ENCODE measurements at regions not wholly inside any gene's neighbourhood (a gene's known extent, or its start where the extent isn't known, plus 50 kb on each side); places are given as distances from the start of the nearest gene placed in this dataset.
A peak's percentile ranks its signal among the peaks of the same experiment; 100 is the strongest.

DNA sequence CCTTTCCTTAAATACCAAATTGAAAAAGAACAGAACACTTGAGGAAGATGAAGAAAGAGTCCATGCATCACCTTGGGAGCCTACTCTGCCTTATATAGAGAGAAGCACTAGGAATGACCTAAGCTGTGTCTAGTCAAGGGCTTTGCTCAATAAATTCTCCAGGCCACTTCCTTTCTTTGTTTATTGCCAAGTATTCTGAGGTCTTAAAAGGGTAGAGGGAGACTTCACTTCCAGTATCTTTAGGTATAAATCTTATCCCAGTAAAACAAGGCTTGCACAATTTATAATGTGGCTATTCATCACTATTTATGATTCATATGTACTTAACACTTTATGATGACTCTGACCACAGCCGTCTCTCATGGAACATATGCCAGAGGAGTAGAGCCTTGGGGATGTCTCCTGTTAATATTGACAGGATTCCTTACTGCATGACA lies 85.1 kb upstream of the ARHGAP5 start:
- Histone ChIP-seq H3K4me3 (no peak overlapping the region), H3K27ac (no peak overlapping the region), H3K9me3 (no peaks in the 10 kb centered on the region), H3K36me3 (no peaks in the 10 kb centered on the region), H3K27me3 (no peaks in the 10 kb centered on the region), H3K4me1 (peaks cover 35 to 36% of the 10 kb centered on the region in 2 donors)
- intact Hi-C loops (cut with DNase I; ENCODE audit: low total_unique reads) (loop anchor here (5.0 kb wide), 1 partner anchor 60 kb away; no protein-coding TSS in a partner anchor), in situ Hi-C loops (cut with MboI; ENCODE audit: low sequenced_read_pairs in 4 of 4) (no loop called here)
- DNase-seq (no peak), ATAC-seq (peak in 1 of 2 donors; percentile 53)
- TF ChIP-seq POLR2A (IDR thresholded peaks at IDR 0.05) = no peak
- TF ChIP-seq, protein P1, sequence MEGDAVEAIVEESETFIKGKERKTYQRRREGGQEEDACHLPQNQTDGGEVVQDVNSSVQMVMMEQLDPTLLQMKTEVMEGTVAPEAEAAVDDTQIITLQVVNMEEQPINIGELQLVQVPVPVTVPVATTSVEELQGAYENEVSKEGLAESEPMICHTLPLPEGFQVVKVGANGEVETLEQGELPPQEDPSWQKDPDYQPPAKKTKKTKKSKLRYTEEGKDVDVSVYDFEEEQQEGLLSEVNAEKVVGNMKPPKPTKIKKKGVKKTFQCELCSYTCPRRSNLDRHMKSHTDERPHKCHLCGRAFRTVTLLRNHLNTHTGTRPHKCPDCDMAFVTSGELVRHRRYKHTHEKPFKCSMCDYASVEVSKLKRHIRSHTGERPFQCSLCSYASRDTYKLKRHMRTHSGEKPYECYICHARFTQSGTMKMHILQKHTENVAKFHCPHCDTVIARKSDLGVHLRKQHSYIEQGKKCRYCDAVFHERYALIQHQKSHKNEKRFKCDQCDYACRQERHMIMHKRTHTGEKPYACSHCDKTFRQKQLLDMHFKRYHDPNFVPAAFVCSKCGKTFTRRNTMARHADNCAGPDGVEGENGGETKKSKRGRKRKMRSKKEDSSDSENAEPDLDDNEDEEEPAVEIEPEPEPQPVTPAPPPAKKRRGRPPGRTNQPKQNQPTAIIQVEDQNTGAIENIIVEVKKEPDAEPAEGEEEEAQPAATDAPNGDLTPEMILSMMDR (IDR thresholded peaks at IDR 0.05 in 4 of 5, conservative IDR thresholded peaks at IDR 0.05 in 1 of 5) = no peak

DNA sequence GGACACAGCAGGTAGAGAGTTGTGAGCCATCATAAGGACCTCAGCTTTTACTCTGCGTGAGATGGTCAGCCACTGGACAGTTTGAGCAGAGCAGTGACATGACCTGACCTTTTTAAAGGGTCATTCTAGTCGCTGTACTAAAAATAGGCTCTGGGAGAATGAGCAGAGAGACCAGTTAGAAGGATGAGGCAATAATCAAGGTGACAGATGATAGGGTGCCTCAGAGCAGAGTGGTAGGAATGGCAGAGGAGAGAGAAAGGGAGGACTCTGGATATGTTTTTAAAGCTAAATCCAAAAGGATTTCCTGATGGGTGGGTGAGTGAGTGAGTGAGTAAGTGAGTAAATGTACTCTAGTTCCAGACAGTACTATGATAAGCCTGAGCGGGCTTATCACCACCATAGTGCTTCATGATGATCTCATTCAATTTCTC lies 83.6 kb upstream of the ARHGAP5 start:
- DNase-seq = peak in 1 of 2 donors; percentile 27
- Histone ChIP-seq H3K27ac (peak overlapping the region in 3 of 4 donors; percentile 12 to 64 (median 54)), H3K9me3 (no peaks in the 10 kb centered on the region), H3K27me3 (no peaks in the 10 kb centered on the region), H3K36me3 (no peaks in the 10 kb centered on the region), H3K4me1 (peaks cover 36 to 47% of the 10 kb centered on the region in 2 donors), H3K4me3 (no peak overlapping the region)
- TF ChIP-seq, protein P1 (IDR thresholded peaks at IDR 0.05 in 4 of 5, conservative IDR thresholded peaks at IDR 0.05 in 1 of 5) = no peak
- TF ChIP-seq POLR2A (IDR thresholded peaks at IDR 0.05) = no peak
- in situ Hi-C loops (cut with MboI; ENCODE audit: low sequenced_read_pairs in 4 of 4) = no loop called here
- ATAC-seq = peak; percentile 75 to 98
- intact Hi-C loops (cut with DNase I; ENCODE audit: low total_unique reads) = loop anchor here (5.0 kb wide), 1 partner anchor 61 kb away; no protein-coding TSS in a partner anchor

- intact Hi-C loops (cut with DNase I; ENCODE audit: low total_unique reads) = loop anchor here (5.0 kb wide), 1 partner anchor 62 kb away; no protein-coding TSS in a partner anchor
- H3K4me1 ChIP-seq = peaks cover 36 to 47% of the 10 kb centered on the region in 2 donors
- H3K27me3 ChIP-seq = no peaks in the 10 kb centered on the region
- TF ChIP-seq, protein P1 (IDR thresholded peaks at IDR 0.05 in 4 of 5, conservative IDR thresholded peaks at IDR 0.05 in 1 of 5) = no peak
- TF ChIP-seq POLR2A (IDR thresholded peaks at IDR 0.05) = no peak
- in situ Hi-C loops (cut with MboI; ENCODE audit: low sequenced_read_pairs in 4 of 4) = no loop called here
- DNase-seq (no peak), ATAC-seq (no peak)
- peak overlapping the region in 3 of 4 donors; percentile 15 to 64 (median 54) for H3K27ac ChIP-seq
- no peaks in the 10 kb centered on the region for H3K36me3 ChIP-seq
- no peaks in the 10 kb centered on the region for H3K9me3 ChIP-seq
- no peak overlapping the region for H3K4me3 ChIP-seq
Measured at GRCh38 chr14:31994391-31995033, 82.6 kb upstream of the ARHGAP5 start.

DNA sequence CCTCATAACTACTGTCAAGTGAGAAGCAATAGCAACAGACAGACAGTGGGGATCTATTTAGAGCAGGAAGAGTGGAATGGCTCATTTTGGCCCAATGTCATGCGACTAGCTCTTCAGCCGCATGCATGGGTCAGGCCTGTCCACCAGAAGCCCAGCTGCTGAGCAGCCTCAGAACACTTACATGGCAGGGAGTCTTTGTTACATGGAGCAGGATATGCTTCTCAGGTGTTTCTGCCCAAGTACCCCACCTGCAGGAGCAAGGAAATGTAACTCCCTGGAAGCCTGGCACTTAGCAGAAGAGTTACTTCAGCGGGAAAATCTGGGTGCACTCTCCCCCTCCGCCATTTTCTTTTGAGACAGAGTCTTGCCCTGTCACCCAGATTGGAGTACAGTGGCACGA lies 73.5 kb upstream of the ARHGAP5 start:
- Histone ChIP-seq H3K27me3 (no peaks in the 10 kb centered on the region), H3K36me3 (no peaks in the 10 kb centered on the region), H3K4me3 (no peak overlapping the region), H3K4me1 (peaks cover 0 to 2% of the 10 kb centered on the region in 2 donors), H3K9me3 (no peaks in the 10 kb centered on the region), H3K27ac (no peak overlapping the region)
- DNase-seq = no peak
- no peak for ATAC-seq
- intact Hi-C loops (cut with DNase I; ENCODE audit: low total_unique reads) (no loop called here), in situ Hi-C loops (cut with MboI; ENCODE audit: low sequenced_read_pairs in 4 of 4) (no loop called here)
- no peak for TF ChIP-seq POLR2A (IDR thresholded peaks at IDR 0.05)
- TF ChIP-seq, protein P1 (IDR thresholded peaks at IDR 0.05 in 4 of 5, conservative IDR thresholded peaks at IDR 0.05 in 1 of 5) = no peak

Data from gastrocnemius medialis (tissue), 4 donors.